ENCODE measurements at regions not wholly inside any gene's neighbourhood (a gene's known extent, or its start where the extent isn't known, plus 50 kb on each side); places are given as distances from the start of the nearest gene placed in this dataset.
"Not testable (repeated sequence)": the region's sequence is repeated elsewhere in the genome, so short reads cannot be mapped to it uniquely, and the experiment has no call there.

GRCh38 chr12:97711392-97711791 lies 248.8 kb downstream of the RMST start:
- no peak overlapping the region for H3K9ac ChIP-seq (ENCODE audit: insufficient read length, low read depth)
- DNase-seq (ENCODE audit: low read depth, low spot score): no peak
- H3K9me3 ChIP-seq (ENCODE audit: insufficient read depth, low read length): no peaks in the 10 kb centered on the region
- no peaks in the 10 kb centered on the region for H3K27me3 ChIP-seq (ENCODE audit: insufficient read depth, insufficient read length)
- no peaks in the 10 kb centered on the region for H3K4me1 ChIP-seq (ENCODE audit: insufficient read depth, insufficient read length)
- no peak for TF ChIP-seq YY1 (IDR thresholded peaks at IDR 0.05; ENCODE audit: insufficient read depth, insufficient read length)
- TF ChIP-seq SUZ12 (IDR thresholded peaks at IDR 0.05; ENCODE audit: extremely low read depth, insufficient read depth, insufficient read length): no peak
- no peak for TF ChIP-seq ZNF274 (IDR thresholded peaks at IDR 0.05; ENCODE audit: low read depth, low read length)
- no peaks in the 10 kb centered on the region for H3K36me3 ChIP-seq (ENCODE audit: insufficient read depth, insufficient read length, low read length)
- H3K4me3 ChIP-seq (ENCODE audit: insufficient read length, low read depth): no peak overlapping the region

DNA sequence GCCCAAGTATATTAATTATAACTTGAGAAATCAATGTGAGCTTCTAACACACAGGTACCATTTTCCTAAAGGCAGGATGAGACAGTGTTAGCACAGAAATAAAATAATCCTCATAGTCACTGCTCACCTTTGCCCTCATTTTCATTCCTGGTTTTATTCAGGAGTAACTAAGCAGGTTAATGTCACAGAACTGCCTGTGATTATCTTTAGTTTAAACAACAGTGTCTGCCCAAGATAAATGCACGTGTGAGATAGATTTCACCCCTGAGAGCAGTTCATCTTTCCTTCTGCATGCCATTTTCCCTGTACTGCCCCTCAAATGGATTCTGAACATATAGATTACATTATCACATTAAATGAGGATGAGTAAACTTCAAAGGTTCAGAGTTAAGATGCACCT lies 250.7 kb downstream of the RMST start:
- H3K27me3 ChIP-seq (ENCODE audit: insufficient read depth, insufficient read length): no peaks in the 10 kb centered on the region
- H3K9ac ChIP-seq (ENCODE audit: insufficient read length, low read depth): no peak overlapping the region
- TF ChIP-seq SUZ12 (IDR thresholded peaks at IDR 0.05; ENCODE audit: extremely low read depth, insufficient read depth, insufficient read length): no peak
- no peaks in the 10 kb centered on the region for H3K4me1 ChIP-seq (ENCODE audit: insufficient read depth, insufficient read length)
- H3K36me3 ChIP-seq (ENCODE audit: insufficient read depth, insufficient read length, low read length): no peaks in the 10 kb centered on the region
- no peak for DNase-seq (ENCODE audit: low read depth, low spot score)
- no peak overlapping the region for H3K4me3 ChIP-seq (ENCODE audit: insufficient read length, low read depth)
- H3K9me3 ChIP-seq (ENCODE audit: insufficient read depth, low read length): no peaks in the 10 kb centered on the region

DNA sequence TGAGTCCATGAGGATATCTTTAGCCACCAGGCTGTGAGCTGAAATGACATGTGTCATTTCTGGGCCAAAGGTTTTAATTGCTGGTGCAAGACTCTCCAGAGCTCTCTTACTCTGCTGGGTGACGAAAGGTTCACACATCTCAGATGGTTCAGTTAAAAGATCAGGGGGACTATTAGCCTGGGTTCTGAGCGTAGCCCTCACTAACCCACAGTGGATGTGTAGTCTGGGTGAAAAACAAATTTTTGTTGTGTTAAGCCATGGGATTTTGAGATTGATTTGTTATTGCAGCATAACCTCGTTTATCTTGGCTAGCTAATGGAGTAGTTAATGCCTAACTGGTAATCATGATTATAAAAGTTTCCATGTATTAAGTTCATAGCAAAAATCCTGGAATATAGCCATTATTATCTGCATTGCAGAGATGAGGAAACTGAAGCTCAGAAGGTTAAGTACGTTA lies 251.5 kb downstream of the RMST start:
- TF ChIP-seq SUZ12 (IDR thresholded peaks at IDR 0.05; ENCODE audit: extremely low read depth, insufficient read depth, insufficient read length) (no peak), YY1 (IDR thresholded peaks at IDR 0.05; ENCODE audit: insufficient read depth, insufficient read length) (no peak), ZNF274 (IDR thresholded peaks at IDR 0.05; ENCODE audit: low read depth, low read length) (no peak)
- H3K9ac ChIP-seq (ENCODE audit: insufficient read length, low read depth): no peak overlapping the region
- H3K4me1 ChIP-seq (ENCODE audit: insufficient read depth, insufficient read length): no peaks in the 10 kb centered on the region
- no peaks in the 10 kb centered on the region for H3K27me3 ChIP-seq (ENCODE audit: insufficient read depth, insufficient read length)
- DNase-seq (ENCODE audit: low read depth, low spot score): no peak
- H3K4me3 ChIP-seq (ENCODE audit: insufficient read length, low read depth): no peak overlapping the region
- no peaks in the 10 kb centered on the region for H3K9me3 ChIP-seq (ENCODE audit: insufficient read depth, low read length)
- no peaks in the 10 kb centered on the region for H3K36me3 ChIP-seq (ENCODE audit: insufficient read depth, insufficient read length, low read length)

DNA sequence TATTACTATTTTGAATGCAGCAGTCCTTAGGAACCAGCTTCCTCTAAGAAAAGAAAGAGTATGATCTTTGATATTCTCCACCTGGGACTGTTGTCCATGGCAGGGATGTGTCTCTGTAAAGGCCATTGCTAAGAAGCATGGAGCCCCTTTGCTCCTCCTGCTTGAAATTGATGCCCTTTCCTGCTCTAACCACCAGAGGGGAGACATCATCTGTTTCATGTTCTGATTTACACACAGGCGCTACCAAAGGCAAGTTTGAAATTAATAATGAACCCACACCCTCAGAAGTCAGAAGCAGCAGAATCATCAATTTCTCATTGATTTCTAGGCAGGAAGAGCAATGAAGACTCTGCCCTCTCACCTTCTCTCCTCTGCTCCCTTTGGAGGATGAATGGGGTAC lies 253.8 kb downstream of the RMST start:
- no peaks in the 10 kb centered on the region for H3K9me3 ChIP-seq (ENCODE audit: insufficient read depth, low read length)
- DNase-seq (ENCODE audit: low read depth, low spot score): no peak
- no peaks in the 10 kb centered on the region for H3K36me3 ChIP-seq (ENCODE audit: insufficient read depth, insufficient read length, low read length)
- H3K27me3 ChIP-seq (ENCODE audit: insufficient read depth, insufficient read length): no peaks in the 10 kb centered on the region
- no peak overlapping the region for H3K4me3 ChIP-seq (ENCODE audit: insufficient read length, low read depth)
- TF ChIP-seq YY1 (IDR thresholded peaks at IDR 0.05; ENCODE audit: insufficient read depth, insufficient read length): no peak
- TF ChIP-seq SUZ12 (IDR thresholded peaks at IDR 0.05; ENCODE audit: extremely low read depth, insufficient read depth, insufficient read length): no peak
- no peak for TF ChIP-seq ZNF274 (IDR thresholded peaks at IDR 0.05; ENCODE audit: low read depth, low read length)
- no peaks in the 10 kb centered on the region for H3K4me1 ChIP-seq (ENCODE audit: insufficient read depth, insufficient read length)
- no peak overlapping the region for H3K9ac ChIP-seq (ENCODE audit: insufficient read length, low read depth)

- not testable (repeated sequence) for DNase-seq (ENCODE audit: low read depth, low spot score); H3K4me1 ChIP-seq (ENCODE audit: insufficient read depth, insufficient read length); H3K9me3 ChIP-seq (ENCODE audit: insufficient read depth, low read length); H3K36me3 ChIP-seq (ENCODE audit: insufficient read depth, insufficient read length, low read length); H3K9ac ChIP-seq (ENCODE audit: insufficient read length, low read depth); H3K4me3 ChIP-seq (ENCODE audit: insufficient read length, low read depth); H3K27me3 ChIP-seq (ENCODE audit: insufficient read depth, insufficient read length)
Measured at GRCh38 chr12:97723801-97724200, 261.2 kb downstream of the RMST start.

DNA sequence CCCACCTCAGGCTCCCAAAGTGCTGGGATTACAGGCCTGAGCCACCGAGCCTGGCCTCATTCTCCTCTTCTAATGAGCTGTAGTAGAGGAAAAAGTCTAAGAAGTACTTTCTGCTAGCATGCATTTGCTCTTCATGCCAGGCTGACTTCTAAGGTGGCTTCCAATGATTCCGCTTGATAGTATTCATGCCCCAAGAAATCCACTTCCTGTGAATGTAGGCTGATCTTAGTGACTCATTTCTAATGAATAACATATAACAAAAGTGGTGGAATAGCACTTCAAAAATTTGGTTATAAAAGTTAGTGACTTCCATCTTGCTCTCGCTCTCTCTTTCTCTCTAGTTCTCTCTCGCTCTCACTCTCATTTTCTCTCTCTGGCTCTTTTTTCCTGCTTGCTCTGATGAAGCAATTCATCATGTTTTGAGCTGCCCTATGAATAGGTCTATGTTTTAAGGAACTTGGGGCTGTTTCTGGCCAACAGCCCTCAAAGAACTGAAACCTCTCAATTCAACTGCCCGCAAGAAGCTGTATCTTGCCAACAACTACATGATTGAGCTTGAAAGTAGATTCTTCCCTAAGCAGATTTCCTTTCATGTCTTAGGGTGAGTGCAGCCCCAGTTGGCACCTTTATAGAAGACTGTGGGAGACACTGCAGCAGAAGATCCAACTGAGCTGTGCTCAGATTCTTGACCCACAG lies 282.9 kb downstream of the RMST start:
- Histone ChIP-seq H3K27me3 (ENCODE audit: insufficient read depth, insufficient read length) (no peaks in the 10 kb centered on the region), H3K4me3 (ENCODE audit: insufficient read length, low read depth) (no peak overlapping the region), H3K4me1 (ENCODE audit: insufficient read depth, insufficient read length) (no peaks in the 10 kb centered on the region), H3K36me3 (ENCODE audit: insufficient read depth, insufficient read length, low read length) (no peaks in the 10 kb centered on the region), H3K9me3 (ENCODE audit: insufficient read depth, low read length) (no peaks in the 10 kb centered on the region), H3K9ac (ENCODE audit: insufficient read length, low read depth) (no peak overlapping the region)
- TF ChIP-seq ZNF274 (IDR thresholded peaks at IDR 0.05; ENCODE audit: low read depth, low read length) (no peak), YY1 (IDR thresholded peaks at IDR 0.05; ENCODE audit: insufficient read depth, insufficient read length) (no peak), SUZ12 (IDR thresholded peaks at IDR 0.05; ENCODE audit: extremely low read depth, insufficient read depth, insufficient read length) (no peak)
- DNase-seq (ENCODE audit: low read depth, low spot score): no peak

- no peak overlapping the region for H3K4me3 ChIP-seq (ENCODE audit: insufficient read length, low read depth)
- H3K27me3 ChIP-seq (ENCODE audit: insufficient read depth, insufficient read length): no peaks in the 10 kb centered on the region
- no peaks in the 10 kb centered on the region for H3K36me3 ChIP-seq (ENCODE audit: insufficient read depth, insufficient read length, low read length)
- H3K4me1 ChIP-seq (ENCODE audit: insufficient read depth, insufficient read length): no peaks in the 10 kb centered on the region
- no peak for DNase-seq (ENCODE audit: low read depth, low spot score)
- TF ChIP-seq SUZ12 (IDR thresholded peaks at IDR 0.05; ENCODE audit: extremely low read depth, insufficient read depth, insufficient read length) (no peak), YY1 (IDR thresholded peaks at IDR 0.05; ENCODE audit: insufficient read depth, insufficient read length) (no peak), ZNF274 (IDR thresholded peaks at IDR 0.05; ENCODE audit: low read depth, low read length) (no peak)
- no peaks in the 10 kb centered on the region for H3K9me3 ChIP-seq (ENCODE audit: insufficient read depth, low read length)
- no peak overlapping the region for H3K9ac ChIP-seq (ENCODE audit: insufficient read length, low read depth)
Measured at GRCh38 chr12:97748298-97748697, 285.7 kb downstream of the RMST start.

DNA sequence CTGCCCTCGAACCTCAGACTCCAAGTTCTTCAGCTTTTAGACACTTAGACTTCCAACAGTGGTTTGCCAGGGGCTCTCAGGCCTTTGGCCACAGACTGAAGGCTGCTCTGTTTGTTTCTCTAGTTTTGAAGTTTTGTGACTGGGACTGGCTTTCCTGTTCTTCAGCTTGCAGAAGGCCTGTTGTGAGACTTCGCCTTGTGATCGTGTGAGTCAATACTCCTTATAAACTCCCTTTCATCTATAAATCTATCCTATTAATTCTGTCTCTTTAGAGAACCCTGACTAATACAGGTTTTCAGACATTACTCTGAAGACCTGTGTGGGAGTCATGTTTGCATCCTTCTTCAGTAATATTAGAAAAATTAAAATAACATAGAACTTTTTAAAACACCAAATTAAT lies 289.1 kb downstream of the RMST start:
- no peak for DNase-seq (ENCODE audit: low read depth, low spot score)
- TF ChIP-seq YY1 (IDR thresholded peaks at IDR 0.05; ENCODE audit: insufficient read depth, insufficient read length): no peak
- TF ChIP-seq ZNF274 (IDR thresholded peaks at IDR 0.05; ENCODE audit: low read depth, low read length): no peak
- TF ChIP-seq SUZ12 (IDR thresholded peaks at IDR 0.05; ENCODE audit: extremely low read depth, insufficient read depth, insufficient read length): no peak
- Histone ChIP-seq H3K4me3 (ENCODE audit: insufficient read length, low read depth) (no peak overlapping the region), H3K4me1 (ENCODE audit: insufficient read depth, insufficient read length) (no peaks in the 10 kb centered on the region), H3K36me3 (ENCODE audit: insufficient read depth, insufficient read length, low read length) (no peaks in the 10 kb centered on the region), H3K9ac (ENCODE audit: insufficient read length, low read depth) (no peak overlapping the region), H3K9me3 (ENCODE audit: insufficient read depth, low read length) (no peaks in the 10 kb centered on the region), H3K27me3 (ENCODE audit: insufficient read depth, insufficient read length) (no peaks in the 10 kb centered on the region)

Measured in NT2/D1 (cell line).